ENCODE measurements at regions not wholly inside any gene's neighbourhood (a gene's known extent, or its start where the extent isn't known, plus 50 kb on each side); places are given as distances from the start of the nearest gene placed in this dataset.

DNA sequence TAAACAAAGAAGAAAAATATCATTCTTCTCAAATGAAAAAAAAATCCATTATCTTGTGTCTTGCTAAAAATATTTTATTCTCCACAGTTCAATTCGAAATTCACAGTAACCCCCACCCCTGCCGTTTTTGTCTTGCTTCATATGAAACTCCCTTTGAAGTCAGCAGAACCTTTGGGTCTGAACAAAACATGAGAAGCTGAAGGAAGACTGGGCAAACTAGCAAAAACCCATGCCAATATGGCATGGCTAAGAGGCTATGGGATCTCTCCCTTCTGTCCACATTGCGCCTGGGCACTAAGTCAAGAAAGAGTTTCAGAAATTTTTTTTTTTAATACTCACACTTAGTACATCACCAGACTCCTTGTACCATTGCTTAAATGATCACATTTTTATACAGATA lies 136.0 kb upstream of the SMIM31 start:
- no peak overlapping the region for H3K4me3 ChIP-seq (ENCODE audit: control insufficient read depth, low read depth, low read length)
- TF ChIP-seq, protein P1, sequence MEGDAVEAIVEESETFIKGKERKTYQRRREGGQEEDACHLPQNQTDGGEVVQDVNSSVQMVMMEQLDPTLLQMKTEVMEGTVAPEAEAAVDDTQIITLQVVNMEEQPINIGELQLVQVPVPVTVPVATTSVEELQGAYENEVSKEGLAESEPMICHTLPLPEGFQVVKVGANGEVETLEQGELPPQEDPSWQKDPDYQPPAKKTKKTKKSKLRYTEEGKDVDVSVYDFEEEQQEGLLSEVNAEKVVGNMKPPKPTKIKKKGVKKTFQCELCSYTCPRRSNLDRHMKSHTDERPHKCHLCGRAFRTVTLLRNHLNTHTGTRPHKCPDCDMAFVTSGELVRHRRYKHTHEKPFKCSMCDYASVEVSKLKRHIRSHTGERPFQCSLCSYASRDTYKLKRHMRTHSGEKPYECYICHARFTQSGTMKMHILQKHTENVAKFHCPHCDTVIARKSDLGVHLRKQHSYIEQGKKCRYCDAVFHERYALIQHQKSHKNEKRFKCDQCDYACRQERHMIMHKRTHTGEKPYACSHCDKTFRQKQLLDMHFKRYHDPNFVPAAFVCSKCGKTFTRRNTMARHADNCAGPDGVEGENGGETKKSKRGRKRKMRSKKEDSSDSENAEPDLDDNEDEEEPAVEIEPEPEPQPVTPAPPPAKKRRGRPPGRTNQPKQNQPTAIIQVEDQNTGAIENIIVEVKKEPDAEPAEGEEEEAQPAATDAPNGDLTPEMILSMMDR (IDR thresholded peaks at IDR 0.05; ENCODE audit: control insufficient read depth, insufficient read depth, low read depth, low read length, missing control alignments), result no peak
- DNase-seq (ENCODE audit: low read depth), result no peak

DNA sequence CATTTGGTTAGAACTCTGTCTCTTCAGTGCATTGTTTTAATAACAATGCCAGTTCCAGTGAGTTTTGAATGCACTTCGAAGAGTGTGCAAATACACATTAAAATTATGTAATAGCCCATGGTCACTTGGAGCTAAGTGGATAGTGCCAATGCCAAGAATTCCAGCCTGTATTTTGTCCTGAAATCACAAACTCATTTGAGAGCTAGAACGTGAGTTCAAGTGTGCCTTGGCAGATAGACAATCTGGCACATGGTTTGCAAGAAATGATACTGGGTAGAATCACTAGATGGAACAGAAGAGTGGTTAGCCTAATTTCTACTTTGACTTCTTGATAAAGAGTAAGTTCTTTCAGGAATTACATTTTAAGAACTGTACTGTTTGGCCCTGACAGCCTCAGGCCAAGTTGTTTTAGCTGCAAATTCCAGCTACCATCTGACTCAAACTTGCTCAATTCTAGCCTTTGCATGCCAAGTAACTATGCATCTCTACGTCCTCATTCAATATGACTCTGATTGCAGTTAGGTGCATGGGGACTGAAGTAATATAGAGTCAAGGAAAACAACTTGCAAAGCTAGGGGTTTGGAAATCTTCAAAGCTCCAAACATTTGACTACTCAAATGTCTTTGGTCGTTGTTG lies 131.9 kb upstream of the SMIM31 start:
- no peak for DNase-seq (ENCODE audit: low read depth)
- no peak overlapping the region for H3K4me3 ChIP-seq (ENCODE audit: control insufficient read depth, low read depth, low read length)
- TF ChIP-seq, protein P1 (IDR thresholded peaks at IDR 0.05; ENCODE audit: control insufficient read depth, insufficient read depth, low read depth, low read length, missing control alignments), result no peak

DNA sequence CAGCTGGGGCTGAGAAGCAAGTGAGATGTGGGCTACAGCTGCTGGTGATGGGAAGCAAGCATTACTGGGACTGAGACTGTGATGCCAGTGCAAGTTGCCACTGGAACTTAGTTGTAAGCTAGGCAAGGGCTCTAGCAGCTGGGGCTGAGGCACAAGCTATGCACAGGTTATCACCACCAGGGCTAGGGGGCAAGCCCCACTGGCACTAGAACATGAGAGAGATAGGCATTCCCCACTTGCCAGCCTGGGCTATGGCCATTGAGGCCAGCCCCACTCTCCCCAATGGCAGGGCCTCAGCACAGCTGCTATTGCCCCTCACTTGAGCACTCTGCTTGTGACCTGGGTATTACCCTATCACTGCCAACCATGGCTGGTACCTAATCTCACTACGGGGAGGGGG lies 130.8 kb upstream of the SMIM31 start:
- H3K4me3 ChIP-seq (ENCODE audit: control insufficient read depth, low read depth, low read length), result no peak overlapping the region
- DNase-seq (ENCODE audit: low read depth), result no peak
- TF ChIP-seq, protein P1 (IDR thresholded peaks at IDR 0.05; ENCODE audit: control insufficient read depth, insufficient read depth, low read depth, low read length, missing control alignments), result no peak

DNA sequence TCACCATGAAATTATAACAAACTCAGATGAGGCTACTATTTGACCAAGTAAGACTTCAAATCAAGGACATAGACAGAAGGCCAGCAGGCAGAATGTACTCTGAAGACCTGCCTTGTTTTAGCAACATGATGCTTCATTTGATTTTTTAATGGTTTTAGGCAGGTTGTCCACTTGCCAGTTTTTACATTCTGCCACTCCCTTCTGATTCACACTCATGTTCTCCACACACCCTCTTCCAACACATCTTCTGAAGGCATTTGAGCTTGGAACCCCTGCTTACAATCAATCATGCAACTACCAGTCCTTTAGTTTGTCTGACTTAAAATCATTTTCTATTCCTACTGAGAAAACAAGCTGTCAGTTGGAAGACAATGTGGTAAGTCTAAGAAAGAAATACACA lies 114.9 kb upstream of the SMIM31 start:
- TF ChIP-seq, protein P1 (IDR thresholded peaks at IDR 0.05; ENCODE audit: control insufficient read depth, insufficient read depth, low read depth, low read length, missing control alignments), result no peak
- no peak for DNase-seq (ENCODE audit: low read depth)
- no peak overlapping the region for H3K4me3 ChIP-seq (ENCODE audit: control insufficient read depth, low read depth, low read length)

DNA sequence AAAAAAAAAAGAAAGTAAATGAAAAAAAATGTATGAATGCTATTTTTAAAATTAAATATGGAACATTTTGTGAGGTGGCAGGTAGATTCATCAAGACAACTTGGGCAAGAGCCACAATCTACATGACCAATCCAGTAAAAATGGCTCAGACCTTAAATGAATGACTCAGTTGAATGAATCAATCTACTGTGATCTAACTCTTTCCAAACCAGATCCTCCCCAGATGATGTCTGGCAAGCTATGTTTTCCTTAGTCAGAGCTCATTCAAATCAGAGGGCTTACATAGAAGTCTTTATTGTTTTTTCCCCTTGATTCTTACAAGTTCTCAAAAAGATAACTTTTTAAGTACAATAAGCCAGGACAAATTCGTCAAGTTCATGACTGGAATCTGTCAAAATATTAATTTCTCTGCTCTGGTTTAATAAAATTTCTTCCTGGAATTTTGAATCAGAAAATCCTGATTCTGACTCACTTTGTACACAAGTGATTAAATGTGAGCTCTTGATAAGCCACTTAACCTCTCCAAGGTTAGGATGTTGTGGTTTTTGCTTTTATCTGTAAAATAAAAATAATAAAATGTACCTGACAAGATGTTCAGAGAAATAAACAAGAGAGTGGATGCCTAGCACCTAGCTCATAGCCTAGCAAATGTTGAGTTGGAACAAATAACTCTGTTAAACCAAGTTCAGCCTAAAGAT lies 105.6 kb upstream of the SMIM31 start:
- TF ChIP-seq, protein P1 (IDR thresholded peaks at IDR 0.05; ENCODE audit: control insufficient read depth, insufficient read depth, low read depth, low read length, missing control alignments), result no peak
- no peak overlapping the region for H3K4me3 ChIP-seq (ENCODE audit: control insufficient read depth, low read depth, low read length)
- peak; percentile 14 for DNase-seq (ENCODE audit: low read depth)

DNA sequence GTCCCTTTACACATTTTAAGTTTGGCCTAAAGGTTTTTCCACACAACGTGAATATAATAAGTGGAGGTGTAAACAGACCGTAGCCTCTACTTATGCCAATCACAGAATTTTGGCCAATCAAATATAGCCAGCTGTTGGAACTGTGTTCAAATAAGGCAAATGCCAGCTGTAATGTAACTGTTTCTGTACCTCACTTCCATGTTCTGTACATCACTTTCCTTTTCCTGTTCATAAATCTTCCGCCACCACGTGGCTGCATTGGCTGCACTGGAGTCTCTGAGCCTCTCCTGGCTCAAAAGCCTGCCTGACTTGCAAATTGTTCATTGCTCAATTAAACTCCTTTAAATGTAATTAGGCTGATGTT lies 105.1 kb upstream of the SMIM31 start:
- TF ChIP-seq, protein P1 (IDR thresholded peaks at IDR 0.05; ENCODE audit: control insufficient read depth, insufficient read depth, low read depth, low read length, missing control alignments), result no peak
- DNase-seq (ENCODE audit: low read depth), result no peak
- H3K4me3 ChIP-seq (ENCODE audit: control insufficient read depth, low read depth, low read length), result no peak overlapping the region

Data from AG09309 (cell line).